Pulmonary artery endothelial cell (primary cell): ENCODE measurements at regions not wholly inside any gene's neighbourhood (a gene's known extent, or its start where the extent isn't known, plus 50 kb on each side); places are given as distances from the start of the nearest gene placed in this dataset.

Experiments used
- DNase-seq: peaks from one replicate; pipeline ENCODE4 v3.0.0-alpha.2; 2011; ENCODE audit warnings: low read depth, low spot score

DNA sequence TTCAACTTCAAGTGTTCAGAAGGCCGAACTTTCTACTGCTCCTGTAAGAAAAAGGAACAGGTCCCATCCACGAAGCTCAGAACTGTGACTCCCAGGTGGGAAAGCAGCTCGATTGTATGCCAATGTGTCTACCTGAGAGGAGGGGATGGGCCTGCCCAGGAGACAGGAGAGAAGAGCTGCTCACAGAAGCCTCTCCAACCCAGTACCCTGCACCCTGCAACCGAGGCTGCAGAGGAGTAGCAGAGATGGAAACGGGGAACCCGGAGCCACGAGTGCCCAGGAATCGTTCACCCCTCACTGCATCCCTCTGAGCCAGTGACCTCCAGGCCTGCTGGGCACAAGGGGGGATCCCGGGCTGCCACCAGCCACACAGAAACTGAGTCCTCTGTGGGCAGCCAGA lies 86.5 kb upstream of the PRR23E start:
- no peak for DNase-seq

DNA sequence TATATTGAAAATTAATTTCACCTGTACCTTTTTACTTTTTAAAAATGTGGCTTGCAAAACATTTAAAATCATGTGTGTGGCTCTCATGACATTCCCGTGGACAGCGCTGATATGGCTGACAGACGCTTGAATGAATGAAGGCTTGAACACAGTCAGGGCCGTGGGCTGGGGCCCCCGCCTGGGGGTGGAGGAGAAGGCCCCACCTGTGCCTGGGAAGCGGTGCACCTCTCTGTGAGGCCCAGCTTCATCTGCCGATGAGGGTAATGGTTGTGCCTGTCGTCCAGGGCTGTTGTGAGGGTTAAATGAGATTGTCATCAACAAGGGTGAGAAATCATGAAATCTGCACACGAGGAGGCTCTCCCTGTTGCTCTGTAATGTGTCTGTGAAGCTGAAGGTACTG lies 85.9 kb upstream of the PRR23E start:
- DNase-seq = no peak

GRCh38 chr3:127107491-127108375 lies 85.2 kb upstream of the PRR23E start:
- no peak for DNase-seq

- DNase-seq = no peak
Measured at GRCh38 chr3:127108796-127109195, 84.1 kb upstream of the PRR23E start.

- no peak for DNase-seq
Measured at GRCh38 chr3:127110982-127111693, 81.8 kb upstream of the PRR23E start.

GRCh38 chr3:127112796-127113570 lies 79.9 kb upstream of the PRR23E start:
- no peak for DNase-seq

DNA sequence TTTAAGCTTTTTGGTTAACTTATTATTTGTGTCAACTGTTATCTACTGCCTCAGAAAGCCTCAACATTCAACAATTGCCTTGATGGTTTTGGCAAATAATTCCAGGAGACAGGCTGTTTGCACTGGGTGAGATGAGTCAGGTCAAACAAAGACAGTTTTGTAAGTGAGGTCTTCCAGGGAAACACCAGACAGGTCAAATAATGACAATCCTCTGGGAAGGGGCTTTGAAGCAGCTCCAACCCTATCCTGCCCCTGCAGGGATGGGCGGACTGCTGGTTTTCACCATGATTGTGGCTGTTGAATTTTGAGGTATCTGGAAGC lies 79.4 kb upstream of the PRR23E start:
- no peak for DNase-seq

DNA sequence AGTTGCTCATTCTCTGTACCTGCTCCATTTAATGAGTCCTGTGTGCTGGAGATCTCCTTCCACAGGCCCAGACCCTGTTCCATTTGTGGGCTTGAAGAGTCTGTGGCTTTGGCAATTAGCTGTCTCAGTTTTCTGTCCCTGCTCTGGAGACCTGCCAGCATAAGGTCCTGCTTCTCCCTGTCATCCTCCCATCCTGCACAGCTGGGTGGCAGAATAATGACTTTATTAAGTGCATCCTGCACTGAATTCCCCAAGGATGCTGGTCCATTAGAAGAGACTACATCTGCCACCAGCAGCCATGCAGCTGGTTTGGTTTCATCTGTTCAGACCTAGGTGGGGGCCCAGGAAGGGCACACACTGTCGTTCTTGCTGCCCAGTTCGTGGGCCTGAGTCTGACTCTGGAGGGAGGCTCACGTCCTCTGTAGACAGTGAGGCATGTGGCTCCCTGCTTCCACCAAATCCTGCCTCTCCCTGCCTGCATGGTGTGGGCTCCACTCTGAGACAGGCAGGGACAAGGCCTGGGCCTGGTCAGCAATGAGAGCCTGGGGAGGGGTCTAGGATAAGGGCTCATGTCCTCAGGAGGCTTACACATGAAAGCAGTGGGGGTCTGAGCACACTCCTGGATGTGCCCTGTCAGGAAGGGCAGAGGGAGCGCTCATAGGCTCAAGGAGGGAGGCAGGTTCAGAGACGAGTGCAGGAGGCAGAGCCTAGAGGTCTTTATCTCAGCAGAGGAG lies 78.4 kb upstream of the PRR23E start:
- no peak for DNase-seq

DNA sequence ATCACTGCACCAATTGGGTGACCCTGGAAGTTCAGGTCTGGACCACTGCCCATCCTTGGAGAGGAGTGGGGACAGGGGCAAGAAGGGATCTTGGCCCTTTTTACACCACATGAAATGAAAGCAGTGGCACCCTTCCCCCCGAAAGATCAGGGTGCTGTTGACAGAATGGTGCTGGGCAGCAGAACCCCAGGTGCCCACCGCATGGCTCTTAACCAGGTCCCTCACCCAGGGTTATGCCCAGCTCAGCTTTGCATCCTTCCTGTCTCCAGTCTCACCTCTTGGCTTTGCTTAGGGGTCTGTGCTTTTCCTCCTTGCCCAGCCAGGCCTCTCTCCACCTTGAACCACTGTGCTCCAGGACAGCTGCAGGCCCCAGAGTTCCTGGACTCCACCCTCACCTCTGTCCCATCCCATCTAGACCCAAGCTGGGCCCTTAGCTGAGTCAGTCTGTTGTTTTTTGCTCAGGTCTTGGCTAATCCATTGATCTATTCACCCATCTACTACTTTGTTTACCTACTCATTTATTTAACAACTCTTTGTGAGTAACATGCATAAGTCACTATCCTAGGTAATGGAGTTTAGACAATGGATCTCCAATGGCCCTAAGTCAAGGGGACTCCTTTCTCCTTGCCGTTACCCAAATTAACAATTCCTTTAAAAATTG lies 77.1 kb upstream of the PRR23E start:
- DNase-seq = no peak

GRCh38 chr3:127118366-127118765 lies 74.6 kb upstream of the PRR23E start:
- DNase-seq = no peak

GRCh38 chr3:127119693-127120464 lies 73.1 kb upstream of the PRR23E start:
- DNase-seq = no peak

DNA sequence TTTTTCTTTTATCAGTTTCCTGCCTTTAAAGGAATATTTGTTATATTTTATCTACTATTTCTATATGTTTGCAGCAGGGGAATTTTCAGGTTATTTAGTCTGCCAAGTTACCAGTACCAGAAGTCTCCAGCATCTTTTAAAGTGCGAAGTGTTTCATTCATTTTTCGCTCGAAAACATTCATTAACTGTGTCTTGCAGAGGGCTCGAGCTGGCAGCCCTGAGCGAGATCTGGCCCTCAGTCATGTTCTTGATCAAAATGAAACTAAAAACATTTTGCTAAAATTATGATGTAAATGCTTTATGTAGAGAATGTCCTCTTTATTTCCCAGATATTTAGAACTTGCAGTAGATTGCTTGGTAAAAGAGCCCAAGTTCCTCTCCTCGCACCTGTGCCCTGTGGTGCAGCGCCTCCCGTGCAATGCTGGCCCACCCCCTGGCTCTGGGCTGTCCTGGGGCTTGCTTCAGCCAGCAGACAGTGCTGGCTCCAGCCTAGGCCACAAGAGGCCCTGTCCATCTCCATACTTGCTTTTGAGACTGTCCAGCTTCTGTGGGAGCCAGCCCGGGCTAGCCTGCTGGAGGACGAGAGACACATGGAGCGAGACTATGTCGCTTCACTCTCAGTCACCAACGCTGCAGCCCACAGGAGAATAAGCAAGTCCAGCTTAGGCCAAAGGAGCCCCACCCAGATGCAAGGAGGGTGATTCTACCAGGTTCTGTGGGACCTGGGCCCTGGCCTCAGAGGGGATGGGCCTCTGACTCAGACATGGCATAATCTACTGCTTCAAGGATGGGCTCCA lies 71.9 kb upstream of the PRR23E start:
- no peak for DNase-seq

GRCh38 chr3:127121885-127122284 lies 71.0 kb upstream of the PRR23E start:
- no peak for DNase-seq

GRCh38 chr3:127123533-127123932 lies 69.4 kb upstream of the PRR23E start:
- DNase-seq = no peak

- no peak for DNase-seq
Measured at GRCh38 chr3:127124120-127124519, 68.8 kb upstream of the PRR23E start.

- DNase-seq = no peak
Measured at GRCh38 chr3:127131424-127132170, 61.3 kb upstream of the PRR23E start.

DNA sequence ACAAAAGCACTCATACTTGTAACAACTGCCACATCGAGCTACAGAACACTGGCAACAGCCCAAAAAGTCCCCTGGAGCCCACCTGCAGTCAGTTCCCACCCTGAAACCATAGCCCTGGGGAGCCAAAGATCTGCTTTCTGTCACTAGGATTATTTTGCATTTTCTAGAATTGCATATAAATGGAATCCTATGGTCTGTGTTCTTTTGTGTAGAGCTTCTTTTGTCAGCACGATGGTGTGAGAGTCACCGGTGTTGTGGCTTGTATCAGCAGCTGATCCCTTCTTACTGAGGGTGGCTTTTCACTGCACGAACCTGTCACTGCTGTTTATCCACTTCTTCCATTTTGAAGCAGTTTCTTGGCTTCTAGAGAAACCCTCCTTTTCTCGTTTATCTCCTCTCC lies 60.1 kb upstream of the PRR23E start:
- no peak for DNase-seq

DNA sequence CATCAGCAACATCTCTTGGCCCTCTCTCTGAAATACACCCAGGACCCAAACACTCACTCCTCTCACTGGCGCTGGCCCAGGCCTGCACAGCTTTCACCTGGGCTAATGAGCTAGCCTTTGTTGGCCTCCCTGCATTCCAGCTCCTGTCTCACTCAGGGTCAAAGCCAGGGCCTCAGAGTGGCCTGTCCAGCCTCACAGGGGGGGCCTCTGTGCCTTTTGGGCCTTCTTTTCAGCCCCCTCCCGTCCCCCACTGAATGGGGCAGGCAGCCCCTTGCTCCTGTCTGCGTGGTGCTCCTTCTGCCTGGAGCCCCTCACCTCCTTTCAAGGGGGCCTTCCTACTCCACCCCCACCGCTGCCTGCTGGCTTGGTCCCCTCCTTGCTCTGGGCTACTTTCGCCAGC lies 59.0 kb upstream of the PRR23E start:
- DNase-seq = no peak

GRCh38 chr3:127134466-127134865 lies 58.5 kb upstream of the PRR23E start:
- DNase-seq = no peak
